ENCODE measurements at regions not wholly inside any gene's neighbourhood (a gene's known extent, or its start where the extent isn't known, plus 50 kb on each side); places are given as distances from the start of the nearest gene placed in this dataset.

DNA sequence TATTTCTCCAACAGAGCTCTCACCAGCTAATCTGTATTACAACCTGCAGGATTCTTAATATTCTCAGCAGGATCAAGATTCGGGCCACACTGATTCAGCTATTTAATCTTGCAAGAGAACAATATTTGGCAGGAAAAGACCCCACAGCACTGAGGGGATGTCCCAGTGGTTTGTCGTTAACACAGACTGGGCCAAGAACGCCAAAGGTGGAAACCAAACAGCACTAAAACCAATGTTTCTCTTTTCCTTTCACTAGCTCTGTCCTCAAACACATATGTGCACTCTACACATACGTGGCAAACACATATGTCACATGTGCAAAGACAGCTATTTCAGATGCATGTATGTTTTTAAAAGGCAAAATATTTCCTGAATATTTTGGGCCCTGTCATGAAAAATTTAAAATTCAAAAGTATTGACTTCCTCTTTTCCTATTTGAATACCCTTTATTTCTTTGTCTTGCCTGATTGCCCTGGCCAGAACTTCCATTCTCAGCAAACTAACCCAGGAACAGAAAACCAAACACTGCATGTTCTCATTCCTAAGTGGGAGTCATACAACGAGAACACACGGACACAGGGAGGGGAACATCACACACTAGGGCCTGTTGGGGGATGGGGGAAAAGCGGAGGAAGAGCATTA is 51.7 kb upstream of the NEBL start:
- DNase-seq, result no peak
